AG04449 (cell line): ENCODE measurements at regions not wholly inside any gene's neighbourhood (a gene's known extent, or its start where the extent isn't known, plus 50 kb on each side); places are given as distances from the start of the nearest gene placed in this dataset.

Experiments used
- CTCF ChIA-PET: fragments of 350-600 bp; formaldehyde crosslinking; extraction: SDS; loops from one replicate; lab custom pipeline; 2021; ENCODE audit warnings: antibody characterized with exemption; lab: Yijun Ruan, JAX
- POLR2A ChIA-PET: fragments of 400-600, 350-600 bp; formaldehyde crosslinking; extraction: SDS; loops from one replicate; lab custom pipeline; 2020; ENCODE audit warnings: antibody characterized with exemption, inconsistent platforms; lab: Yijun Ruan, JAX
- DNase-seq: peaks from one replicate; pipeline ENCODE4 v3.0.0-alpha.2; 2010; ENCODE audit warnings: low read depth, low spot score
- H3K4me3 ChIP-seq: 2 replicates; pipeline ENCODE4 v1.5.1; 2011; ENCODE audit warnings: low read depth, mild to moderate bottlenecking, control low read depth, low read length
- CTCF ChIP-seq: IDR thresholded peaks from one replicate; pipeline ENCODE4 v1.5.1; 2011; ENCODE audit warnings: mild to moderate bottlenecking, moderate library complexity, low read length, control low read depth, inconsistent platforms; ENCODE audit not compliant: insufficient read depth; ENCODE audit errors: missing control alignments

DNA sequence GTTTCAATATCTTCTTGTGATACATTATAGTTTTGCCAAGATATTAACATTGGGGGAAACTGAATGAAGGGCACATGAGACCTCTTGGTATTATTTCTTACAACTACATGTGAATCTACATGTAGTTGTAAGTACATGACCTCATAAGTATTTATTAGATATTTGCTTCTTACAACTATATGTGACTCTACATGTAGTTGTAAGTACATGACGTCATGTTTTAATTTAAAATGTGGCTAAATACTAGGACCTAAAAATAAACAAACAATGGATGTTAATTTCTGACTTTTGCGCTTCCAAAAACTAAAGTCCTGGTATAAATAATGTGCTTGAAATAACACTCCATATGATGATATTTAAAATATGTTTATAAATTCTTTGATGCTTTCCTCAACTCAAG, 190.2 kb downstream of the CBLL2 start:
- ChIA-PET POLR2A (no interaction called here), CTCF (no interaction called here)
- no peak for TF ChIP-seq CTCF
- DNase-seq = no peak
- no peak overlapping the region for H3K4me3 ChIP-seq

- POLR2A ChIA-PET = no interaction called here
- DNase-seq = no peak
- CTCF ChIA-PET = no interaction called here
- no peak for TF ChIP-seq CTCF
- no peak overlapping the region for H3K4me3 ChIP-seq
These were observed 194.9 kb downstream of the CBLL2 start for GRCh38 chrX:22467571-22467970.

GRCh38 chrX:22481436-22481835, 208.7 kb downstream of the CBLL2 start:
- POLR2A ChIA-PET = no interaction called here
- no peak overlapping the region for H3K4me3 ChIP-seq
- TF ChIP-seq CTCF = no peak
- DNase-seq = peak; percentile 3
- CTCF ChIA-PET = no interaction called here

DNA sequence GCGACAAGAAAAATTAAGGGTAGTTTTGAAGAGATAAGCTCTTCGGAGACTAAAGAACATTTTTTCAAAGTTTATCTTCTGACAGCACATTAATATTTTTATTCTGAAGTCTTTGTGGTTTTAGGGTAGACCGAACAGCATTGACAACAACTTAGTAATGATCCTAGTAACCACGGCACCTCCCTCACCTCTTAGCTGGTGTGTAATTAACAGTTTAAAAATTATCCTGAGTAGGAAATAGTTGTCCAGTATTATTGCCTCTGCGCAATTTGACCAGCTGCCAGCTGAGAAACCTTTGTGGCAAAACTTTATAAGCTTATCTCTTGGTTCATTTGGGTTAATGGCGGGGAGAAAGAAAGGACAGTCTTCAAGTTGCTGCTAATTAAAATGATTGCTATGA, 213.6 kb downstream of the CBLL2 start:
- CTCF ChIA-PET = interaction anchor here (0.8 kb wide), 1 partner anchor 262 kb away, joined by 3 read pairs; no protein-coding TSS in a partner anchor
- TF ChIP-seq CTCF = no peak
- H3K4me3 ChIP-seq = no peak overlapping the region
- POLR2A ChIA-PET = no interaction called here
- DNase-seq = no peak

- H3K4me3 ChIP-seq = no peak overlapping the region
- ChIA-PET CTCF (no interaction called here), POLR2A (no interaction called here)
- DNase-seq = no peak
- no peak for TF ChIP-seq CTCF
These were observed 244.2 kb downstream of the CBLL2 start for GRCh38 chrX:22516893-22517292.

- no peak for TF ChIP-seq CTCF
- CTCF ChIA-PET = no interaction called here
- DNase-seq = no peak
- POLR2A ChIA-PET = no interaction called here
- H3K4me3 ChIP-seq = no peak overlapping the region
These were observed 247.6 kb downstream of the CBLL2 start for GRCh38 chrX:22520128-22520828.
